ENCODE measurements at regions not wholly inside any gene's neighbourhood (a gene's known extent, or its start where the extent isn't known, plus 50 kb on each side); places are given as distances from the start of the nearest gene placed in this dataset.

GRCh38 chr6:53412751-53413150 is 64.0 kb upstream of the ELOVL5 start:
- TF ChIP-seq EZH2 (IDR thresholded peaks at IDR 0.05; ENCODE audit: borderline replicate concordance, control insufficient read depth, low read depth, low read length) = no peak
- no peak for TF ChIP-seq DPF2 (IDR thresholded peaks at IDR 0.05)
- TF ChIP-seq BHLHE40 (IDR thresholded peaks at IDR 0.05; ENCODE audit: borderline replicate concordance in 1 of 2, low read depth in 2 of 2, low read length in 1 of 2) = no peak
- no peak for TF ChIP-seq GABPA (IDR thresholded peaks at IDR 0.05; ENCODE audit: low read depth)
- no peak for TF ChIP-seq PKNOX1 (IDR thresholded peaks at IDR 0.05)
- TF ChIP-seq CTCF (IDR thresholded peaks at IDR 0.05 in 2 of 3, conservative IDR thresholded peaks at IDR 0.05 in 1 of 3; ENCODE audit: control insufficient read depth in 2 of 3, extremely low read depth in 1 of 3, insufficient read depth in 1 of 3, low read depth in 3 of 3, low read length in 3 of 3) = no peak
- TF ChIP-seq CBX3 (IDR thresholded peaks at IDR 0.05; ENCODE audit: borderline replicate concordance, low read depth) = no peak
- no peak for TF ChIP-seq USF1 (IDR thresholded peaks at IDR 0.05; ENCODE audit: borderline replicate concordance, extremely low read length, insufficient read depth, low read depth, low read length)
- TF ChIP-seq NR2C1 (IDR thresholded peaks at IDR 0.05) = no peak

All from GM12878 (cell line).